Psoas muscle (tissue), 7 donors: ENCODE measurements at regions not wholly inside any gene's neighbourhood (a gene's known extent, or its start where the extent isn't known, plus 50 kb on each side); places are given as distances from the start of the nearest gene placed in this dataset.

Experiments used
- ATAC-seq, 4 donors: fragments of 200-7000 bp; cut with Tn5 transposase; one replicate each; pipeline ENCODE4 v1.9.1; 2020; ENCODE audit warnings: moderate library complexity in 3 of 4, mild to moderate bottlenecking in 2 of 4
- DNase-seq, 2 donors: peaks; one replicate each; pipeline ENCODE4 v3.0.0-alpha.2; 2020
- H3K27ac ChIP-seq: fragments of 200-600 bp; one replicate; pipeline ENCODE4 v1.8.0; 2022
- H3K27me3 ChIP-seq, 3 donors: fragments of 200-600 bp in 1 of 3; one replicate each; pipeline versions ENCODE4 v1.6.1 to v1.8.0; 2013 to 2022; ENCODE audit warnings: low read length in 2 of 3, mild to moderate bottlenecking in 2 of 3, moderate library complexity in 1 of 3; ENCODE audit not compliant: insufficient read depth in 3 of 3
- H3K36me3 ChIP-seq, 2 donors: fragments of 200-600 bp in 1 of 2; one replicate each; pipeline versions ENCODE4 v1.6.1 to v1.8.0; 2013 to 2022; ENCODE audit warnings: low read depth in 1 of 2, mild to moderate bottlenecking in 1 of 2, moderate library complexity in 1 of 2; ENCODE audit not compliant: insufficient read depth in 1 of 2
- H3K4me1 ChIP-seq: fragments of 200-600 bp; one replicate; pipeline ENCODE4 v1.8.0; 2022
- H3K4me3 ChIP-seq: fragments of 200-600 bp; one replicate; pipeline ENCODE4 v1.8.0; 2022; ENCODE audit warnings: mild to moderate bottlenecking
- H3K9me3 ChIP-seq: fragments of 200-600 bp; one replicate; pipeline ENCODE4 v1.8.0; 2022
- WGBS, 3 donors: extraction: QIAGEN DNeasy Blood & Tissue Kit; methylation state at CpG; one replicate each; pipeline versions ENCODE4 v1.1.6 to v1.1.7; 2013; 5-methylcytosine and 5-hydroxymethylcytosine counted together
- intact Hi-C, 2 donors: fragments of 100-400 bp; cut with DNase I; formaldehyde crosslinking; loops; one replicate each; pipeline versions ENCODE4 v1.11.0 to v1.14.2; 2022
- TF ChIP-seq, protein P1 (sequence below): fragments of 200-600 bp; IDR thresholded peaks from one replicate; pipeline ENCODE4 v1.8.0; 2022; ENCODE audit warnings: antibody characterized with exemption
- donor health status: healthy with polysubstance abuse.
- donor health status: DM: no; HTN: no; CAD: no; lungs with moderate emphysema.
- donor health status: Bipolar disorder and iron deficiency.
- donor health status: healthy.
- donor health status: DM: yes; HTN: yes; CAD: no.
- donor health status: DM: no; HTN: no; CAD: no.
- donor health status: DM: yes; HTN: yes; CAD: no.

DNA sequence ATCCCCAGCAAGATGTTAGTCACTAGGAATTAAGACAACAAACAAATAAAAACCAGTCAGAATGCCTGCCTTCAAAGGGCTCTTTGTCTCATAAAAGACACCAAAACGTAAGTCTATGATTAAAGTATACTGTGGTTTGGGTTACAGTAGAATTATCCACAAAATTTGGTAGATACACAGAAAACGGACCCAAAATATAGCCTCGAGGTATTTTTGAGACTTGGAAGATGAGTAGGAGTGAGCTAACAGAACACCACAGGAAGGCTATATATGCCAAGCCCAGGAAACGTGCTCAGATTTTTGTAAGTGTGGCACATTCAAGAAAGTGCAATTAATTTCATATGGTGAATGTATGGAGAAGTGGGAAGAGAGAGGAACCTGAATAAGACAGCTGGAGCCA lies 831.4 kb downstream of the CDH11 start:
- 55 to 68% (median 59%) methylated on average over 4 of the region's 4 CpGs for WGBS, 3 donors
- no peaks in the 10 kb centered on the region for H3K4me1 ChIP-seq
- H3K27me3 ChIP-seq: no peaks in the 10 kb centered on the region
- H3K36me3 ChIP-seq: no peaks in the 10 kb centered on the region
- DNase-seq: no peak
- TF ChIP-seq, protein P1, sequence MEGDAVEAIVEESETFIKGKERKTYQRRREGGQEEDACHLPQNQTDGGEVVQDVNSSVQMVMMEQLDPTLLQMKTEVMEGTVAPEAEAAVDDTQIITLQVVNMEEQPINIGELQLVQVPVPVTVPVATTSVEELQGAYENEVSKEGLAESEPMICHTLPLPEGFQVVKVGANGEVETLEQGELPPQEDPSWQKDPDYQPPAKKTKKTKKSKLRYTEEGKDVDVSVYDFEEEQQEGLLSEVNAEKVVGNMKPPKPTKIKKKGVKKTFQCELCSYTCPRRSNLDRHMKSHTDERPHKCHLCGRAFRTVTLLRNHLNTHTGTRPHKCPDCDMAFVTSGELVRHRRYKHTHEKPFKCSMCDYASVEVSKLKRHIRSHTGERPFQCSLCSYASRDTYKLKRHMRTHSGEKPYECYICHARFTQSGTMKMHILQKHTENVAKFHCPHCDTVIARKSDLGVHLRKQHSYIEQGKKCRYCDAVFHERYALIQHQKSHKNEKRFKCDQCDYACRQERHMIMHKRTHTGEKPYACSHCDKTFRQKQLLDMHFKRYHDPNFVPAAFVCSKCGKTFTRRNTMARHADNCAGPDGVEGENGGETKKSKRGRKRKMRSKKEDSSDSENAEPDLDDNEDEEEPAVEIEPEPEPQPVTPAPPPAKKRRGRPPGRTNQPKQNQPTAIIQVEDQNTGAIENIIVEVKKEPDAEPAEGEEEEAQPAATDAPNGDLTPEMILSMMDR: no peak
- H3K4me3 ChIP-seq: no peak overlapping the region
- intact Hi-C loops: no loop called here
- no peak overlapping the region for H3K27ac ChIP-seq
- ATAC-seq: no peak
- no peaks in the 10 kb centered on the region for H3K9me3 ChIP-seq

DNA sequence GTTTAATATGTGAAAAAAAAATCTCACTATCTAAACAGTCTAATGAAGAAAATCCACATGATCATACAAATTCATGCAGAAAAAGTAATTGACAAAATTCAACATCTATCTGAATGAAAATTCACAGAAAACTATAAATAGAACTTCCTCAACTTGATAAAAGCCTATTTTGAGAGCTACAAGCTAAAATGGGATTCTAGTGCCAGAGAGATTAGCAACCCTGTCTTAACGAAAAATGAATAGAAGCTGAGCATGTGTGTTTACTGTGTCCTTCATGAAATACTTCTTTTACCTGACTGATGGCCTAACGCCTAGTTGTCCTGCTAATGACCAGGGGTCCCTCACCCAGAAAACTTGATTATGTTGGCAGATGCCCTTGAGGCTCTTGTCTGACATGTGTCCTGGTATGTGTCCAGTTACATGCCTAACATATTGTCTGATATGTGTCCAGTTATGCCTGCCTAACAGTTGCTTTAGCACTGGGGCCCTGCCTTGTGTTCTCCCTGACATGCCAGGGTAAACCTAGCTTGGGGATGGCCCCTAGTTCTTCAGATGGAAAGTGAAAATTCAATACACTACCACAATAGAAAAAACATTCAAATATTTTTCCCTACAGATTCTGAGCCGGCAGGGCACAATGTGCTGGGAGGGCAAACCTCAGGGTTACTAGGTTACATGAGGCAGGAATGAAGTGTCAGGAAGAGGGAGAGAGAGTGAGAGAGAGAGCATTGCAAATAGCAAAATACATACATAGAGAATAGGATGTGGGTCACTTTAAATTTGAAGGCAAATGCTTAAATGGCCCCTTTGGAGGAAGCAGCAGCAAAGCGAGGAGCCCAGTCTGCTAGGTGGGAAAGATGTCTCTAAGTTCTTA lies 834.0 kb downstream of the CDH11 start:
- ATAC-seq: no peak
- no peaks in the 10 kb centered on the region for H3K36me3 ChIP-seq
- TF ChIP-seq, protein P1: no peak
- H3K27ac ChIP-seq: no peak overlapping the region
- no peaks in the 10 kb centered on the region for H3K27me3 ChIP-seq
- H3K9me3 ChIP-seq: peaks cover 4% of the 10 kb centered on the region
- H3K4me3 ChIP-seq: no peak overlapping the region
- 56 to 59% (median 56%) methylated on average over 4 of the region's 4 CpGs for WGBS, 3 donors
- DNase-seq: no peak
- H3K4me1 ChIP-seq: no peaks in the 10 kb centered on the region
- intact Hi-C loops: no loop called here

DNA sequence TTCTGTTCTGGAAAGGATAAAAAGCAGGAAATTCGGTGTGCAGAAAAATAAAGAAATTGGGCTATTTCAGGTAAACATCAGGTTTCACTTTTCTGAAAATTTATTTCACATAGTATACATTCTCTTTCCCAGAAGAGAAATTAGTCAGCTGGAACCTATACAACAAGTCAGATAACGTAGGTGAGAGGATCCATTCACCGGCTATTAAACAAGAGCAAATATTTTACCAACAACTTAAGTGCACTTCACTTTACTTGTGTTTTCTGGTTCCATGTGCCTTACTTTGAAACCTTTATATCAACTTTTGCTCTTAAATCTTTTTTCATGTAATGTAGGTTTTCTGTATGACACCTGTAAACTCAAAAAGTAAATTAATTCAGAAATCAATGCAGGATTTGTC lies 839.7 kb downstream of the CDH11 start:
- TF ChIP-seq, protein P1: no peak
- no peaks in the 10 kb centered on the region for H3K4me1 ChIP-seq
- H3K9me3 ChIP-seq: peaks cover 4% of the 10 kb centered on the region
- no peak for ATAC-seq
- H3K27ac ChIP-seq: no peak overlapping the region
- intact Hi-C loops: no loop called here
- H3K4me3 ChIP-seq: no peak overlapping the region
- 77 to 83% (median 81%) methylated on average over 3 of the region's 3 CpGs for WGBS, 3 donors
- H3K36me3 ChIP-seq: no peaks in the 10 kb centered on the region
- H3K27me3 ChIP-seq: no peaks in the 10 kb centered on the region
- no peak for DNase-seq

DNA sequence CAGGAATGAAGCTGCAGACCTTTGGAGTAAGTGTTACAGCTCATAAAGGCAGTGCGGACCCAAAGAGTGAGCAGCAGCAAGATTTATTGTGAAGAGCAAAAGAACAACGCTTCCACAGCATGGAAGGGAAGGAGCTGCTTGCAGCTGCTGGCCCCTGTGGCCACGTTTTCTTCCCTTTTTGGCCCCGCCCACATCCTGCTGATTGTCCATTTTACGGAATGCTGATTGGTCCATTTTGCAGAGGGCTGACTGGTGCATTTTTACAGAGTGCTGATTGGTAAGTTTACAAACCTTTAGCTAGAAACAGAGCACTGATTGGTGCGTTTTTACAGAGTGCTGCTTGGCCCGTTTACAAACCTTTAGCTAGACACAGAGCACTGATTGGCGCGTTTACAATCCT lies 841.5 kb downstream of the CDH11 start:
- Histone ChIP-seq H3K9me3 (peaks cover 4% of the 10 kb centered on the region), H3K4me1 (no peaks in the 10 kb centered on the region), H3K36me3 (no peaks in the 10 kb centered on the region), H3K27me3 (no peaks in the 10 kb centered on the region), H3K4me3 (no peak overlapping the region), H3K27ac (no peak overlapping the region)
- TF ChIP-seq, protein P1: no peak
- 76 to 85% (median 85%) methylated on average over 9 of the region's 9 CpGs for WGBS, 3 donors
- ATAC-seq (no peak), DNase-seq (no peak)
- intact Hi-C loops: no loop called here

DNA sequence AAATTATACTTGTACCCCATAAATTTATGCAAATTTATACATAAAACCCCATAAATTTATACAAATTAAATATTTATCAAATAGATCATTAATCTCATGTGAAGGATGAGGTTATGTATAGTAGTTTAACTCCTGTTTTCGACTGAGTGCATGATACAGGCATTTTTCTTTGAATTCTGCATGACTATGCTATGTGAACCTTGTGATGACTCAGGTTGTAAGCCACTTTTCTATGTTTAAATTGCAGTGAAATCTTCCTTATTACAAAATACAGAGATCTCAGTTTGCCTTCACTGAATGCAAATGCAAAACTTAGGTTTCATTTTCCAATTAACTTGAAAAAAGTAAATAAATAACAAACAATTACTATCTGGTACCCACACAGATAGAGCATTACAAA lies 843.7 kb downstream of the CDH11 start:
- intact Hi-C loops: no loop called here
- WGBS, 3 donors: 73 to 90% (median 81%) methylated on average over 1 of the region's 1 CpG
- H3K27ac ChIP-seq: no peak overlapping the region
- H3K4me1 ChIP-seq: no peaks in the 10 kb centered on the region
- TF ChIP-seq, protein P1: no peak
- no peaks in the 10 kb centered on the region for H3K36me3 ChIP-seq
- H3K4me3 ChIP-seq: no peak overlapping the region
- H3K9me3 ChIP-seq: no peaks in the 10 kb centered on the region
- no peak for ATAC-seq
- H3K27me3 ChIP-seq: no peaks in the 10 kb centered on the region
- DNase-seq: no peak
